Large intestine (tissue), 3 donors: ENCODE measurements at regions not wholly inside any gene's neighbourhood (a gene's known extent, or its start where the extent isn't known, plus 50 kb on each side); places are given as distances from the start of the nearest gene placed in this dataset.
"Not testable (repeated sequence)": the region's sequence is repeated elsewhere in the genome, so short reads cannot be mapped to it uniquely, and the experiment has no call there.

Experiments
- DNase-seq, 2 donors: peaks; one replicate each; pipeline versions ENCODE4 v3.0.0 to v3.0.0-alpha.2; 2013
- H3K27ac ChIP-seq: one replicate; pipeline ENCODE4 v1.5.1; 2013; ENCODE audit warnings: low read length
- H3K27me3 ChIP-seq: 2 replicates; pipeline ENCODE4 v1.6.1; 2013; ENCODE audit warnings: low read length; ENCODE audit not compliant: control insufficient read depth, insufficient read depth
- H3K36me3 ChIP-seq: 2 replicates; pipeline ENCODE4 v1.6.1; 2013; ENCODE audit warnings: low read length; ENCODE audit not compliant: control insufficient read depth, insufficient read depth
- H3K4me1 ChIP-seq: one replicate; pipeline ENCODE4 v1.6.1; 2013; ENCODE audit warnings: low read length; ENCODE audit not compliant: control insufficient read depth, insufficient read depth
- H3K4me3 ChIP-seq: one replicate; pipeline ENCODE4 v1.5.1; 2013; ENCODE audit warnings: low read length
- H3K9me3 ChIP-seq: one replicate; pipeline ENCODE4 v1.6.1; 2013; ENCODE audit warnings: mild to moderate bottlenecking, low read depth, low read length, moderate library complexity; ENCODE audit not compliant: control insufficient read depth
- WGBS: methylation state at CpG from one replicate; pipeline ENCODE4 v1.1.5; 2013; ENCODE audit warnings: low lambda C conversion rate; ENCODE audit not compliant: insufficient coverage; 5-methylcytosine and 5-hydroxymethylcytosine counted together

- H3K27ac ChIP-seq, H3K9me3 ChIP-seq, DNase-seq, H3K4me1 ChIP-seq, H3K27me3 ChIP-seq, H3K4me3 ChIP-seq, H3K36me3 ChIP-seq: not testable (repeated sequence)
- no CpG with 5 or more reads among the region's 6 CpGs for WGBS
Observed at GRCh38 chr2:34702391-34702790, 1103.3 kb upstream of the FAM98A start.

GRCh38 chr2:34677591-34677990 lies 1078.5 kb upstream of the FAM98A start:
- WGBS, result no CpG with 5 or more reads among the region's 12 CpGs
- not testable (repeated sequence) for DNase-seq, H3K27me3 ChIP-seq, H3K9me3 ChIP-seq, H3K4me1 ChIP-seq, H3K4me3 ChIP-seq, H3K36me3 ChIP-seq, H3K27ac ChIP-seq

- no CpG with 5 or more reads among the region's 3 CpGs for WGBS
- DNase-seq, H3K9me3 ChIP-seq, H3K27ac ChIP-seq, H3K4me1 ChIP-seq, H3K4me3 ChIP-seq, H3K27me3 ChIP-seq, H3K36me3 ChIP-seq: not testable (repeated sequence)
Observed at GRCh38 chr2:34677119-34677531, 1078.0 kb upstream of the FAM98A start.

- no peaks in the 10 kb centered on the region for H3K9me3 ChIP-seq
- WGBS, result no CpG with 5 or more reads among the region's 3 CpGs
- H3K27ac ChIP-seq, result no peak overlapping the region
- H3K27me3 ChIP-seq, result no peaks in the 10 kb centered on the region
- H3K4me3 ChIP-seq, result no peak overlapping the region
- H3K36me3 ChIP-seq, result no peaks in the 10 kb centered on the region
- no peaks in the 10 kb centered on the region for H3K4me1 ChIP-seq
- DNase-seq, result no peak
Observed at GRCh38 chr2:34670482-34670881, 1071.4 kb upstream of the FAM98A start.

- H3K4me3 ChIP-seq, result no peak overlapping the region
- no peaks in the 10 kb centered on the region for H3K4me1 ChIP-seq
- H3K27ac ChIP-seq, result no peak overlapping the region
- no peaks in the 10 kb centered on the region for H3K27me3 ChIP-seq
- WGBS, result 67% methylated on average over 1 of the region's 4 CpGs
- no peak for DNase-seq
- no peaks in the 10 kb centered on the region for H3K9me3 ChIP-seq
- H3K36me3 ChIP-seq, result no peaks in the 10 kb centered on the region
Observed at GRCh38 chr2:34666821-34667220, 1067.7 kb upstream of the FAM98A start.

GRCh38 chr2:34664266-34664665 lies 1065.2 kb upstream of the FAM98A start:
- no peak for DNase-seq
- H3K27me3 ChIP-seq, result no peaks in the 10 kb centered on the region
- no peak overlapping the region for H3K27ac ChIP-seq
- H3K4me3 ChIP-seq, result no peak overlapping the region
- no peaks in the 10 kb centered on the region for H3K36me3 ChIP-seq
- no peaks in the 10 kb centered on the region for H3K4me1 ChIP-seq
- 100% methylated on average over 1 of the region's 3 CpGs for WGBS
- no peaks in the 10 kb centered on the region for H3K9me3 ChIP-seq

- Histone ChIP-seq H3K4me3 (no peak overlapping the region), H3K9me3 (no peaks in the 10 kb centered on the region), H3K27me3 (no peaks in the 10 kb centered on the region), H3K36me3 (no peaks in the 10 kb centered on the region), H3K4me1 (no peaks in the 10 kb centered on the region), H3K27ac (no peak overlapping the region)
- no CpG with 5 or more reads among the region's 2 CpGs for WGBS
- DNase-seq, result no peak
Observed at GRCh38 chr2:34663314-34663713, 1064.2 kb upstream of the FAM98A start.

- no peak overlapping the region for H3K27ac ChIP-seq
- H3K4me3 ChIP-seq, result no peak overlapping the region
- H3K9me3 ChIP-seq, result no peaks in the 10 kb centered on the region
- no peaks in the 10 kb centered on the region for H3K4me1 ChIP-seq
- WGBS, result no CpG with 5 or more reads among the region's 4 CpGs
- no peaks in the 10 kb centered on the region for H3K27me3 ChIP-seq
- DNase-seq, result no peak
- H3K36me3 ChIP-seq, result no peaks in the 10 kb centered on the region
Observed at GRCh38 chr2:34660741-34661140, 1061.6 kb upstream of the FAM98A start.

- Histone ChIP-seq H3K4me1 (no peaks in the 10 kb centered on the region), H3K9me3 (no peaks in the 10 kb centered on the region), H3K4me3 (no peak overlapping the region), H3K27me3 (no peaks in the 10 kb centered on the region), H3K36me3 (no peaks in the 10 kb centered on the region), H3K27ac (no peak overlapping the region)
- no peak for DNase-seq
- no CpG with 5 or more reads among the region's 3 CpGs for WGBS
Observed at GRCh38 chr2:34656632-34657031, 1057.5 kb upstream of the FAM98A start.

GRCh38 chr2:34652636-34653035 lies 1053.5 kb upstream of the FAM98A start:
- H3K4me1 ChIP-seq, result no peaks in the 10 kb centered on the region
- DNase-seq, result no peak
- H3K9me3 ChIP-seq, result no peaks in the 10 kb centered on the region
- WGBS, result no CpG with 5 or more reads among the region's 1 CpG
- H3K36me3 ChIP-seq, result no peaks in the 10 kb centered on the region
- H3K27ac ChIP-seq, result no peak overlapping the region
- H3K27me3 ChIP-seq, result no peaks in the 10 kb centered on the region
- no peak overlapping the region for H3K4me3 ChIP-seq

GRCh38 chr2:34646901-34647300 lies 1047.8 kb upstream of the FAM98A start:
- Histone ChIP-seq H3K4me1 (no peaks in the 10 kb centered on the region), H3K9me3 (no peaks in the 10 kb centered on the region), H3K27me3 (no peaks in the 10 kb centered on the region), H3K36me3 (no peaks in the 10 kb centered on the region), H3K27ac (no peak overlapping the region), H3K4me3 (no peak overlapping the region)
- DNase-seq, result no peak
- WGBS, result no CpG with 5 or more reads among the region's 3 CpGs
